WTC11 (cell line): ENCODE measurements at regions not wholly inside any gene's neighbourhood (a gene's known extent, or its start where the extent isn't known, plus 50 kb on each side); places are given as distances from the start of the nearest gene placed in this dataset.

Experiments
- ATAC-seq: fragments of 200-7000 bp; cut with Tn5 transposase; 2 replicates; pipeline ENCODE4 v1.10.0; 2021; ENCODE audit warnings: mild to moderate bottlenecking, moderate library complexity
- CTCF ChIA-PET: fragments of 300-600 bp; sonication (Branson Sonifier 250); formaldehyde crosslinking; loops from one replicate; lab custom pipeline; 2021; ENCODE audit warnings: antibody characterized with exemption; lab: Charles Lee
- POLR2A ChIA-PET: fragments of 350-600 bp; sonication (Branson Sonifier 250); formaldehyde crosslinking; loops from one replicate; lab custom pipeline; 2021; ENCODE audit warnings: antibody characterized with exemption; lab: Charles Lee
- DNase-seq: peaks from one replicate; pipeline ENCODE4 v3.0.0; 2021; ENCODE audit warnings: low spot score
- H3K27ac Mint-ChIP-seq: 2 replicates; pipeline ENCODE4 v1.8.0; 2021; ENCODE audit warnings: mixed read lengths
- H3K27me3 Mint-ChIP-seq: 2 replicates; pipeline ENCODE4 v1.8.0; 2021; ENCODE audit warnings: low read depth, mild to moderate bottlenecking, moderate library complexity, mixed read lengths
- H3K36me3 Mint-ChIP-seq: 2 replicates; pipeline ENCODE4 v1.8.0; 2021; ENCODE audit warnings: mixed read lengths
- H3K4me1 Mint-ChIP-seq: 2 replicates; pipeline ENCODE4 v1.8.0; 2022; ENCODE audit warnings: mixed read lengths
- H3K4me3 Mint-ChIP-seq: 2 replicates; pipeline ENCODE4 v1.8.0; 2021; ENCODE audit warnings: mild to moderate bottlenecking, moderate library complexity, mixed read lengths
- H3K9me3 Mint-ChIP-seq: 2 replicates; pipeline ENCODE4 v1.8.0; 2021; ENCODE audit warnings: mixed read lengths
- ATF1 ChIP-seq: sonication (generic); formaldehyde crosslinking; IDR thresholded peaks from 2 replicates; pipeline ENCODE4 v1.8.1; 2023; ENCODE audit warnings: mild to moderate bottlenecking, moderate library complexity, missing genetic modification reagents
- ATF3 ChIP-seq: sonication (generic); formaldehyde crosslinking; conservative IDR thresholded peaks from 2 replicates; pipeline ENCODE4 v1.8.1; 2022; ENCODE audit warnings: mild to moderate bottlenecking, missing genetic modification reagents
- CDX4 ChIP-seq: fragments of 250-450 bp; sonication (Bioruptor Pico); IDR thresholded peaks from 2 replicates; pipeline ENCODE4 v1.9.0; 2021; ENCODE audit warnings: moderate library complexity, mild to moderate bottlenecking, inconsistent platforms, borderline replicate concordance
- CREM ChIP-seq: sonication (generic); formaldehyde crosslinking; IDR thresholded peaks from 2 replicates; pipeline ENCODE4 v1.8.1; 2022; ENCODE audit warnings: mild to moderate bottlenecking, missing genetic modification reagents, moderate library complexity
- ELF4 ChIP-seq: sonication (generic); formaldehyde crosslinking; IDR thresholded peaks from 2 replicates; pipeline ENCODE4 v1.8.1; 2022; ENCODE audit warnings: low read depth, mild to moderate bottlenecking, moderate library complexity, missing genetic modification reagents
- ERG ChIP-seq: fragments of 250-450 bp; sonication (Bioruptor Pico); IDR thresholded peaks from 2 replicates; pipeline ENCODE4 v1.8.0; 2021; ENCODE audit warnings: mild to moderate bottlenecking
- GABPB1 ChIP-seq: sonication (generic); formaldehyde crosslinking; IDR thresholded peaks from 2 replicates; pipeline ENCODE4 v1.8.1; 2023; ENCODE audit warnings: mild to moderate bottlenecking, missing genetic modification reagents
- GRHL2 ChIP-seq: fragments of 250-450 bp; sonication (Bioruptor Pico); IDR thresholded peaks from 2 replicates; pipeline ENCODE4 v1.8.0; 2022; ENCODE audit warnings: mild to moderate bottlenecking, moderate library complexity; ENCODE audit not compliant: insufficient replicate concordance, severe bottlenecking
- IRF2 ChIP-seq: sonication (generic); formaldehyde crosslinking; IDR thresholded peaks from 2 replicates; pipeline ENCODE4 v1.8.0; 2022; ENCODE audit warnings: low read depth, missing genetic modification reagents, borderline replicate concordance
- MLX ChIP-seq: sonication (generic); formaldehyde crosslinking; IDR thresholded peaks from 2 replicates; pipeline ENCODE4 v1.8.1; 2023; ENCODE audit warnings: mild to moderate bottlenecking, missing genetic modification reagents, moderate library complexity
- NFATC4 ChIP-seq: fragments of 250-450 bp; sonication (Bioruptor Pico); IDR thresholded peaks from 2 replicates; pipeline ENCODE4 v1.9.0; 2021; ENCODE audit warnings: mild to moderate bottlenecking
- NFE2L1 ChIP-seq: sonication (generic); formaldehyde crosslinking; IDR thresholded peaks from 2 replicates; pipeline ENCODE4 v1.8.1; 2023; ENCODE audit warnings: missing genetic modification reagents
- PRDM15 ChIP-seq: sonication (generic); formaldehyde crosslinking; IDR thresholded peaks from 2 replicates; pipeline ENCODE4 v1.8.0; 2022; ENCODE audit warnings: missing genetic modification reagents
- STAT6 ChIP-seq: sonication (generic); formaldehyde crosslinking; conservative IDR thresholded peaks from 2 replicates; pipeline ENCODE4 v1.8.1; 2023; ENCODE audit warnings: mild to moderate bottlenecking, low read depth, missing genetic modification reagents, moderate library complexity
- ZNF219 ChIP-seq: sonication (generic); formaldehyde crosslinking; IDR thresholded peaks from 2 replicates; pipeline ENCODE4 v1.8.0; 2023; ENCODE audit warnings: missing genetic modification reagents, mild to moderate bottlenecking, borderline replicate concordance
- ZNF232 ChIP-seq: sonication (generic); formaldehyde crosslinking; IDR thresholded peaks from 2 replicates; pipeline ENCODE4 v1.8.0; 2022; ENCODE audit warnings: mild to moderate bottlenecking, missing genetic modification reagents
- ZNF532 ChIP-seq: fragments of 250-450 bp; sonication (Bioruptor Pico); IDR thresholded peaks from 2 replicates; pipeline ENCODE4 v1.9.0; 2021; ENCODE audit warnings: mild to moderate bottlenecking, borderline replicate concordance

- ChIA-PET POLR2A (no interaction called here), CTCF (no interaction called here)
- DNase-seq, result no peak
- H3K4me3 Mint-ChIP-seq, result no peak overlapping the region
- peaks cover 15% of the 10 kb centered on the region for H3K9me3 Mint-ChIP-seq
- no peak overlapping the region for H3K27ac Mint-ChIP-seq
- no peaks in the 10 kb centered on the region for H3K27me3 Mint-ChIP-seq
- H3K36me3 Mint-ChIP-seq, result no peaks in the 10 kb centered on the region
- ATAC-seq, result no peak
- TF ChIP-seq PRDM15 (CRISPR knock-in tag), result no peak
- TF ChIP-seq GRHL2 (CRISPR knock-in tag), result no peak
- TF ChIP-seq IRF2 (CRISPR knock-in tag), result no peak
- no peak for TF ChIP-seq MLX (CRISPR knock-in tag)
- TF ChIP-seq CDX4 (CRISPR knock-in tag), result no peak
- no peak for TF ChIP-seq ERG (CRISPR knock-in tag)
- no peak for TF ChIP-seq ELF4 (CRISPR knock-in tag)
- TF ChIP-seq ZNF219 (CRISPR knock-in tag), result no peak
- no peak for TF ChIP-seq NFE2L1 (CRISPR knock-in tag)
- TF ChIP-seq ATF1 (CRISPR knock-in tag), result no peak
- no peak for TF ChIP-seq NFATC4
- TF ChIP-seq GABPB1 (CRISPR knock-in tag), result no peak
- TF ChIP-seq ZNF532 (CRISPR knock-in tag), result no peak
- TF ChIP-seq ZNF232 (CRISPR knock-in tag), result no peak
- no peak for TF ChIP-seq STAT6 (CRISPR knock-in tag)
- TF ChIP-seq CREM (CRISPR knock-in tag), result no peak
- no peak for TF ChIP-seq ATF3 (CRISPR knock-in tag)
- no peaks in the 10 kb centered on the region for H3K4me1 Mint-ChIP-seq
These were observed 75.9 kb upstream of the RALGAPA2 start for GRCh38 chr20:20788308-20788707.
